GM18498 (cell line): ENCODE measurements at regions not wholly inside any gene's neighbourhood (a gene's known extent, or its start where the extent isn't known, plus 50 kb on each side); places are given as distances from the start of the nearest gene placed in this dataset.
"Not testable (repeated sequence)": the region's sequence is repeated elsewhere in the genome, so short reads cannot be mapped to it uniquely, and the experiment has no call there.

Experiments used
- ATAC-seq: cut with Tn5 transposase; IDR thresholded peaks from one replicate; pipeline ENCODE4 v1.9.1; 2021; ENCODE audit warnings: mild to moderate bottlenecking, moderate library complexity; ENCODE audit not compliant: unreplicated experiment

- no peak for ATAC-seq
Observed at GRCh38 chr16:79845734-79846135, 245.2 kb upstream of the MAF start.

DNA sequence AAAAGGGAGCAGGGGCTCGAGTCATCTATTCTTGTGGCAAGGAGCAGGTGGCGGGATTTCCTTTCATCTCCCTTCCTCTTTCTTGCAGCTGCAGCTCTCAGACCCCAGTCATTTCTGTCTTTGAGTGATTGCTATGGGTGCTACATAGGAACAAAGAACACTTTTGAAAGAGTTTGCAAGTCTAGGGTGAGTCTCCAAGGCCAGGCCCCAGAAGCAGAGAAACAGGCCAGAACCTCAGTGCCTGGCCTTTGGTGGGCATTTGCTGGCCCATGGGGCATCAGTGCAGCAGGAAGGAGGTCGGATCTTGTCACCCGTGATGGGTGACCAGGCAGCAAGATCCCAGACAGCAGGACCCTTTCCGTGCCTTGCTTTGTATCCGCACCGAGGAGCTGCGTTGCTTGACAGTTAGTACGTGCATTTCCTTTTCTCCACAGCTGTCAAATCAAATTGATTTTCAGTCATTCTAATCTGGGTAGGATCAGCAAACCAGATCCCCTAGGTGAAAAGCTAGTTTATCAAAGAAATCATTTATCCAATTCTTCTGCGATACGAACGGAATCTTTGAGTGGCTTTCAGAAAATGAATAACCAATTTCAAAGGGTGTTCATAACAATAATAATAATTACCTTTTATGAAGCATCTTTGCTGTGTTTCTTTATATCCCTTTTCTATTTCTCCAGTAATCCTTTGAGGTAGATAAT is 244.6 kb upstream of the MAF start:
- ATAC-seq: peak; percentile 83

GRCh38 chr16:79844603-79845002 is 244.1 kb upstream of the MAF start:
- ATAC-seq: no peak

DNA sequence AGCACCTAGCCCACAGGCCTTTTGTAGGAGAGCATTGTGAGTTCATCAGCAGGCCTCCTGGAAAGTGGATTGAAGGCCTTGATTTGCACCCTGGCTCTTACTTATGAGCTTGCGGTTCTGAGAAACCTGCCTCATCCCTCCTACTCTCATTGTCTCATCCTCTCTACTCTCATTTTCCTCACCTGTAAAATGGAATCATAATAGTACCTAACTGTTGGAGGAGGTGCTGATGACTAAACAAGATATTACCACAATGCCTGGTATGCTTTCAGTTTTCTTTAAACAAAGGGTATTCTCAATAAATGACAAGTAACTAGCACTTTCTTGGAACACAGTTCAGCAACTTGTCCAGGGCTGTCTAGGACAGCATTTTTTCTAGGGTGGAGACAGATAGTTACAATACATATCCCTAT is 243.1 kb upstream of the MAF start:
- no peak for ATAC-seq

GRCh38 chr16:79843145-79843544 is 242.6 kb upstream of the MAF start:
- no peak for ATAC-seq

GRCh38 chr16:79842197-79842596 is 241.7 kb upstream of the MAF start:
- no peak for ATAC-seq

DNA sequence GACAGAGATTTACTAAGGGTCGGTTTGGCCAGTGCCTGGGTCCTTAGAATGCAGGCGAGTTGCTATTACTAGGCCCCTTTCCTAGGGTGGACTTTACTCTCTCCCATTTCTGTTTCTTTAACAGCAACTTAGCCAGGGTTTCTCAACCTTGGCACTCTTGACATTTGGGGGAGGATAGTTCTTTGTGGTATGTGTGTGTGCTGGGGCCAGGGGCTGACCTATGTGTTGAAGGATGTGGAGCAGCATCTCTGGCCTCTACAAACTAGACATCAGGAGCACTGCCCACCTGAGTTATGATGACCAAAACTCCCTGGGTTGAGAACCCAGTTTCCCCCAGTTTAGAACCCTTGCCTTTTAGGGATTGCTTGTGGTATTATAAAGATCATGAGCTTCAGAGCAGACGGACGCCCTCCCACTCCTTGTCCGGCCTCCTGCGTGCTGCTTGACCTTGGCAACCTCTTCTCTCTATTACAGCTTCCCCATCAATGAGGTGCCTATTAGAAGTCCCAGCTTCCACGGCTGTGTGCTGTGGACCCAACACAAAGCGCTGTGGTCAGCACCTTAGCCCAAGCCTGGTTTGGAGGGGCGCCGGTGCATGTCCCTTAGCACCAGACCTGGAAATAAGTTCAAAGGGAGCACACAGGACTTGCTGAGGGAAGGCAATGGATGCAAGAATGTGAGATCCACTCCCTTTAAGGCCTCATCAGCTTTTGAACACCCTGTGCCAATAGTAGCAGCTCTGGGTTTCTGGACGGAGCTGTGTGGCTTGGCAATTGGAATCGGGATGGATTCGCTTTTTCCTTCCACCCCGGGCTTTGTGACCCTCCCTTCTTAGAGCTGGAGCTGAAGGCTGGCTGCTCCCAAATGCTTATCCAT is 239.2 kb upstream of the MAF start:
- no peak for ATAC-seq

- ATAC-seq: no peak
Observed at GRCh38 chr16:79838496-79839259, 238.1 kb upstream of the MAF start.

- no peak for ATAC-seq
Observed at GRCh38 chr16:79836144-79836543, 235.6 kb upstream of the MAF start.

DNA sequence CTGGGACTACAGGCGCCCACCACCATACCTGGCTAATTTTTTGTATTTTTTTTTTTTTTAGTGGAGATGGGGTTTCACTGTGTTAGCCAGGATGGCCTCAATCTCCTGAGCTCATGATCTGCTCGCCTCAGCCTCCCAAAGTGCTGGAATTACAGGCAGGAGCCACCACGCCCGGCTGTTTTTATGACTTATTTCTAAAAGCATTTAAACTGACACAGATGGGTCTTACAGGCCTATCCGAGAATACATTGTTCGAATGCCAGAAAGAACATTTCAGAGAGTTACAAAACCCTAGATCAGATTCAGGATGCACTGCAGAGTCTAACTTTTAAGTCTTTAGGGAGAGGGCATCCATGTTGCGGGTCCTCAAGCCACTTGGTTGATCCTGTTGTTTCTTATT is 234.7 kb upstream of the MAF start:
- ATAC-seq: no peak

- ATAC-seq: no peak
Observed at GRCh38 chr16:79834720-79835119, 234.2 kb upstream of the MAF start.

- ATAC-seq: not testable (repeated sequence)
Observed at GRCh38 chr16:79834003-79834402, 233.5 kb upstream of the MAF start.

DNA sequence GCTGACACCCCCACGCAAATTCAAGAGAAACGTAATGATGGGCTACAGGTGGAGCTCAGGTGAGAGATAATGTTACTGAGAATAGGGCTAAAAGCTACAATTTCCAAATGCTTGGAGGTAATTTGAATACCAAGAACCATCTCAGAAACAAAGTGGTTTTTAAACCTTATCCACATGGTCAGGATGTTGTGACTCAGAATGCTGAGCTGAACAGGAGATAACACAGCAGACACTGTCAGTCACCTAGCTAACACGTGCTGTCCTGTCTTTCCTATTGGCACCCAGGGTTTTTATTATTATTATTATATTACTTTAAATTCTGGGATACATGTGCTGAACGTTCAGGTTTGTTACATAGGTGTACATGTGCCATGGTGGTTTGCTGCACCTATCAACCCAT is 233.0 kb upstream of the MAF start:
- ATAC-seq: no peak

GRCh38 chr16:79826732-79827475 is 226.4 kb upstream of the MAF start:
- ATAC-seq: no peak

DNA sequence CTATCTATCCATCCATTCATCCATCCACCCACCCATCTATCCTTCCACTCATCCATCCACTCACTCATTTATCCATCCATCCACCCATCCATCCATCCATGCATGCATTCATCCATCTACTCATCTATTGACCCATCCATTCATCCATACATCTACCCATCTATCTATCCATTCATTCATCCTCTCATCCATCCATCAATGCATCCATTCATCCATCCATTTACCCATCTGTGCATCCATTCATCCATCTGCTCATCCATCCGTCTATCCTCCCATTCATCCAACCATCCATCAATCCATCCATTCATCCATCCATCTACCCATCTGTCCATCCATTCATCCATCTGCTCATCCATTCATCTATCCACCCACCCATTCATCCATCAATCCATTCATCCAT is 224.5 kb upstream of the MAF start:
- ATAC-seq: no peak

DNA sequence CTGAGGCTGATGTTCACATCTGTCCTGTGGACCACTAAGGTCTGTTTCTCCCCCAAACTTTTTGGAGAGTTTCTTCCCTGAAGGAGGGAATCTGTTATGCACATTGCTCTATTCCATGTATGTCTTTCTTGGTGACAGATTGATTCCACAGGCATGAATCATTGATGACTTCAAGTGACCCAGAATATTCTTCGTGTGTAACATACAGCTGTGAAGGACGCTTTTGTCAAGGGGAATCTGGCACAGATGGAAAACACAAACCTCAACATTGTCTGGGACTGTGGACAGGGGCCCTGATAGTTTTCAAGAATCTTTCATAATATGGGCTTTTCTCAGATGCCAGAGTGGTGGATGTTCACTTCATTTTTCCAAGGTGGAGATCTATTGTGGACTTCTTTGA is 223.1 kb upstream of the MAF start:
- ATAC-seq: no peak

- no peak for ATAC-seq
Observed at GRCh38 chr16:79821911-79822310, 221.4 kb upstream of the MAF start.

DNA sequence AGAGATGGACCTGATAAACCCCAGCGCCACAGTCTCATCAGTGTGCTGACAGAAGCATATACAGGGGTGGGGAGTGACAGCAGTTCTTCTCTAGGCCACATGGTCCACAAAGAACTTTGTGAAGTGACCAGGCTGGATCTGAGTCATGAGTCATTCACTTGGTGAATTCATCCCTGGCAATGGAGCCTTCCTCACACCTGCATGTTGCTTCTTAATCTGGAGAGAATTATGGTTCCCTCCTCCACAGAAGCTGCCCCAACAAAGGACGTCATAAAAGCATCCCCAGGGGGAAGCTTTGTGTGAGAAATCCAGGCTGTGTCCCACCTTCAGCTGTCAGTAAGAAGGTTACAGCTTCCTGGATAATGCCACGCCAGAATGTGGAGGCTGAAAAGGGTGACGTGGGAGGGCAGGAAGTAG is 215.6 kb upstream of the MAF start:
- ATAC-seq: no peak

- ATAC-seq: no peak
Observed at GRCh38 chr16:79815049-79815448, 214.5 kb upstream of the MAF start.

GRCh38 chr16:79814124-79814523 is 213.6 kb upstream of the MAF start:
- ATAC-seq: no peak

DNA sequence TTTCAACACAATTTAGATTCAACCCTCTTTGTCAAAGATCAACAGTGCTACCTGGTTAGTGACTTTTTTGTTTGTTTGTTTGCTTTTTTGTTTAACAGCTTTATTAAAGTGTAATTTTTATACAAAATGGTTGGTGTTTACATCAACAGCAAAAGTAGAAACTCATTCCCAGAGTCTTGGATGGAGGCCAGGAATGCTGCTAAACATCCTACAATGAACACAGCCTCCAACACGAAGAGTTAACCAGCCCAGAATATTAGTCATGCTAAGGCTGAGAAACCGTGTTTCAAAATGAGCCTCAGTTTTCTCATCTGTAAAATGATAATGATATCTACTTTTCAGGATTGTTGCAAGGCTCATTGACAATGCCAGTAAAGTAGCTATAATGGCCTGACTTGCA is 211.0 kb upstream of the MAF start:
- no peak for ATAC-seq
